CD4-positive, alpha-beta T cell treated with Interleukin-1 beta for 1 hour (primary cell): ENCODE measurements at regions not wholly inside any gene's neighbourhood (a gene's known extent, or its start where the extent isn't known, plus 50 kb on each side); places are given as distances from the start of the nearest gene placed in this dataset.

Source experiments
- DNase-seq, 2 donors: peaks; one replicate each; pipeline ENCODE4 v3.0.0-alpha.2; 2020 to 2022

GRCh38 chr11:111091321-111091938, 154.1 kb upstream of the POU2AF2 start:
- DNase-seq = no peak

DNA sequence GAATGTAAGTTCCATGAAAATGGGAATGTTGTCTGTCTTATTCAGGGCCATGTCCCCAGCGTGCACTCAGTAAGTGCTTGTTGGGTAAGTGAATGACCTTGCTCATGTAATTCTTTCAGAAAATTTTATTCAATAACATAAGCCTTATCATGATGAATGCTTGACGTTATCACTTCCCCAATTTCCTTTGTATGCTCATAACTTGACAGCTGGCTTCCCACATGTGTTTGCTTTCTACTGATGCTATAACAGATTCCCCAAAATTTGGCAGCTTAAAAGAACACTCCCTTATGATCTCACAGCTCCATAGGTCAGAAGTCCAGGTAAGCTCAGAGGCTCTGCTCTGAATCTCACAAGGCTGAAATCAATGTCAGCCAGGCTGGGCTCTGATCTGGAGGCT, 155.8 kb upstream of the POU2AF2 start:
- DNase-seq = no peak

GRCh38 chr11:111088847-111089355, 156.6 kb upstream of the POU2AF2 start:
- no peak for DNase-seq

DNA sequence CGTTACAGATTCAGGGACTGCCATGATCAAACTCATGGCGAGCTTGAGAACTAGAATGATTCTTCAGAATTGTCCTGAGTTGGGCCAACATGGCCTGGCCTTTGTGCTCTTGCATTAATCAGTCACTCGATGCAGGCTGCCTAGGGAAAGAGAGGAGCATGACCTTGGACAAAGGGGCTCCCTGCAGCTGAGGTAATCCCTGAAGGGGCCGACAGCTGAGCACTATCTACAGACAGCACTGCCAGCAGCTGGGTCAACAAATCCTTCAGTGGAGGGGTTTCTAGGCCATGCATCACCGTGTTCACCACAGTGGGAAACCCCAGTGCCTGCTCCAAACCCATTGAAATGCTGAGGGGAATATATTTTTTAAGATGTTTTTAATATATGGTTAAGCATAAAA, 159.5 kb upstream of the POU2AF2 start:
- DNase-seq = no peak

GRCh38 chr11:111082664-111083063, 162.9 kb upstream of the POU2AF2 start:
- no peak for DNase-seq

GRCh38 chr11:111081021-111081511, 164.5 kb upstream of the POU2AF2 start:
- DNase-seq = no peak

DNA sequence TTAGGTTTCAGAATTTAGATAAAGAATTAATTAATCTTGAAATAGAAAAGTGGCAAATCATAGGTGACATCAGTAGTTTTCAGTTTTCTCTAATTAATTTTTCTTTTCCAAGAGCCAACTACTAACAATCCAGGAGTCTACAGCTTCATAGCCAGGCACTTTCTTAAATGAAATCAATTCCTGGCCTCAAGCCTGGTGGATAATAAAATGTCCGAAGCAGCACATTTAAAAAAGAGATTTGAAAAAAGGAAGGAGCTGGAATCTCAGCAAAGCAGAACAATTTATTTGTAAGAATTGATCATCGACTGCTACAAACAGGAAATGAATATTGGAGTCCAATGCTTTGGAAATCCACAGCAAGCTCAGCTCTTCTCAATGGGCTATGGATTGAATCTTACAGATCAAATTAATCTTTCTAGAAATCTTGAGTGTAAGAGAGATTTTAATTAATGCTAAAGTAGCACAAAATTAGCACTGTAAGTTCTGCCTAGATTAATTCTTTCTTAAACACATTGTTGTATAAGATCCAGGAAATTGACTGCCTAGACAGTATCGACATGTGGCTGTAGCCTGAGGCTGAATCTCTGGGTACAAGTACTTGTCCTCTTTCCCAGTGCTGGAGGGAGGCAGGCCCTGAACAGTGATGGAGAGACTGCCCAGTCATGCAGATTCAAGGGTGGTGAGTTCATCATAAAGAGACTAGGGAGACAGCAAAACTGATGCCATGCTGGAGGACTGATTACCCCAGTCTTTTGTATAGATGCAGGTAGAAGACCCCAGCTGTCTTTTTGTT, 167.8 kb upstream of the POU2AF2 start:
- no peak for DNase-seq

- peak in 1 of 2 donors; percentile 7 for DNase-seq
Measured at GRCh38 chr11:111069066-111069465, 176.5 kb upstream of the POU2AF2 start.

- no peak for DNase-seq
Measured at GRCh38 chr11:111067994-111068393, 177.5 kb upstream of the POU2AF2 start.

GRCh38 chr11:111066846-111067245, 178.7 kb upstream of the POU2AF2 start:
- DNase-seq = no peak

DNA sequence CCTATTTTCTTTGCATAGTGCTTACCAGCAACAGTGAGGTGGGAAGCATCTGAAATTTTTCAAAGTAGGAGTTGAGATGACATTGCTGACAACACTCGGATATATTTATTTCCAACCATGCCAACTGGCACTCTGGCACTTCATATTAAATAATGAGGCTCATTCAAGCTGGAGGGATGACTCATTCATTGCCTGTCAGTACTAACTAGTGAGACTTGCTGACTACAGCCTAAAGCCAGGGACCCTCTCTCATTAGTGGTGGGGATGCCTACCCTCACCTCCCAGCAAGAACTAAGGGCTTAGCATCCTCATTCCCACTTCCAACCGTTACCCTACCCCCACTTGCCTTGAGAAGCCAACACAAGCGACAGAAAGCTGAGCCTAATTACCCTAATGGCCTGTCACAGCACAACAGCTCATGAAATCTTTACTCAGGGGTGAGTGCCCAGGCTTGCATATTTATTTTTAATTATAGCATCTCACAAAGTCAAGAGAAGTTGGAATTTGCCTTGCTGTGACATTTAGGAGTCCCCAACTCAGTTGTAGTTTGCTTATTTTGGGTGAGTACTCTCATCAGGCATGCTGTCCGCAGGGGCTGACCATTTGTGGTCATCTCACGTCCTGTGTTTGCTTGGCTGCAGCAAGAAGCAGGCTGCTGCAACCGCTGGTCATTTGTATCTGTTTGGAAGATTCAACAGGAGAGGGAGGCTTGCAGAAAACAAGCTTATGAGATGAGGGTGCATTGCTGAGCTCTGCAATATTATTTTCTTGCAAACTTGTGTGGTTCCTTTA, 181.6 kb upstream of the POU2AF2 start:
- DNase-seq = no peak

DNA sequence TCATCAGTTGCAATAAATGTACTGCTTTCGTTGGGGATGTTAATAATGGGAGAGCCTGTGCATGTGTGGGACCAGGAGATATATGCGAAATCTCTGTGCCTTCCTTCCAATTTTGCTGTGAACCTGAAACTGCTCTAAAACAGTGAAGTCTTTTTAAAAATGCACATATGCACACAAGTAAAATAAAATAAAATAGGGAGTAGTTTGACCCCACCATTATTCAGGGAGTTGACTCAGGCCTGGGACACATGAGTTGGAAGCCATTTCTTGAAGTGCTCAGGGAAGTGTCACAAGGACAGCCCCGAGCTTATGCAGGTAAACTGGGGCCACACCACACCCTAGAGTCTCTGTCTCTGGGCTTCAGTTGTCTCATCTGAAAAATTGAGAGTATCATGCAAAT, 183.1 kb upstream of the POU2AF2 start:
- DNase-seq = no peak

- DNase-seq = no peak
Measured at GRCh38 chr11:111059726-111060125, 185.8 kb upstream of the POU2AF2 start.

- no peak for DNase-seq
Measured at GRCh38 chr11:111049131-111049530, 196.4 kb upstream of the POU2AF2 start.

GRCh38 chr11:111047374-111047773, 198.2 kb upstream of the POU2AF2 start:
- no peak for DNase-seq

GRCh38 chr11:111046291-111046690, 199.2 kb upstream of the POU2AF2 start:
- no peak for DNase-seq

GRCh38 chr11:111045874-111046273, 199.7 kb upstream of the POU2AF2 start:
- no peak for DNase-seq

GRCh38 chr11:111045407-111045803, 200.1 kb upstream of the POU2AF2 start:
- DNase-seq = no peak

- no peak for DNase-seq
Measured at GRCh38 chr11:111044751-111045406, 200.6 kb upstream of the POU2AF2 start.

- DNase-seq = no peak
Measured at GRCh38 chr11:111039982-111040381, 205.5 kb upstream of the POU2AF2 start.

DNA sequence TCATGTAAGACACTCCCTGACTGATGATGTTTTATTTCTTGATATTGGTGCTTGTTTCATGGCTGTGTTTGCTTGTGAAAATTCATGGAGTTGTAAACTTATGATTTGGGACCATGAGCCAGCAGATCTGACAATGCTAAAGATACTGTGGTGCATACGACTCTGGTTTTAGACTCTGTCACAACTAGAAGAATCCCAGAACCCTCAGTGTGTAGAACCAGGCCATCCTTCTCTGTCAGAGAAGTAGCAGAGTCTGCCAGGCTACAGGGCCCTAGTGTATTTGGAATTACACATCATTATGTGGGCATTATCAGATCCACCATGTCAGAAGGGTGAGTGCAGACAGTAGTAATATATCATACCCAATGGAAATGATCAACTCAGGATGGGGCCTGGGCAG, 209.8 kb upstream of the POU2AF2 start:
- DNase-seq = no peak

DNA sequence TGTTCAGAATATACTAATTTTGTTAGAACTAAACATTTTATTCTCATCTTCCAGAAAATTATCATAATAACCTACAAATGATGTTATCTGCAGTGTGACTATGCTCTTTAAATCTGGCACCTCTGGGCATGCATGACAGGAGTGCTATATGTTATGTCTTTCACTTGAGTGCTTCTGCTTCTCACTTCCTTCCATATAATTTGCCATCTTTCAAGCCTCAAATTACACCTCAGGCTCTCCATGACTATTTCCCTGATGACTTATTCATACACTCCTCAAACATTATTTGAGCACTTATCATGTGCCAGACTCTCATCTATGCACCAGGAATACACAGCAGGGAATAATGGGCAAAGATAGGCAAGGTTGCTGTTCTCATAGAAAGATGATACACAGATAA, 219.3 kb upstream of the POU2AF2 start:
- no peak for DNase-seq

- DNase-seq = no peak
Measured at GRCh38 chr11:111021131-111021530, 224.4 kb upstream of the POU2AF2 start.
